ENCODE measurements at regions not wholly inside any gene's neighbourhood (a gene's known extent, or its start where the extent isn't known, plus 50 kb on each side); places are given as distances from the start of the nearest gene placed in this dataset.
A peak's percentile ranks its signal among the peaks of the same experiment; 100 is the strongest.

DNA sequence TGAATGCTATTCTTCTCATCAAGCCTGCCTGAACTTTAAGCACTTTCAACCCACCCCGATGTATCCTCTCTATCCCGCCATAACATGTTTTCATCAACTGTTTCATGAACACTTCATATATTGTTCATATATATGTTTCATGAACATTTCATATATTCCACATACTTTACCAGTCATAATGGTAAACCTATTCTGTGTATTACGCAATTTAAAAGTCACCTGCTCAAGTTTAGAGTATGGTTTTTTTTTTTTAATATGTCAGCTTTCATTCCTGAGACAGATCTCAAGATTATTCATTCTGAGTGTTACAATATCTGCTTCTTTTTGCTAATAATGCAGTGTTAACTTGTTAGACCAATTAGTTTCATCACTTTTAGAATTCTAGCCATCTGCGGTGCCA, 140.7 kb downstream of the SIPA1L2 start:
- H3K36me3 ChIP-seq (replicated peaks; ENCODE audit: insufficient read depth, low read length) = no peaks in the 10 kb centered on the region
- no peaks in the 10 kb centered on the region for H3K79me2 ChIP-seq (ENCODE audit: low read length)
- no peak for TF ChIP-seq EZH2 (optimal IDR thresholded peaks at IDR 0.05; ENCODE audit: low read depth, low read length)

DNA sequence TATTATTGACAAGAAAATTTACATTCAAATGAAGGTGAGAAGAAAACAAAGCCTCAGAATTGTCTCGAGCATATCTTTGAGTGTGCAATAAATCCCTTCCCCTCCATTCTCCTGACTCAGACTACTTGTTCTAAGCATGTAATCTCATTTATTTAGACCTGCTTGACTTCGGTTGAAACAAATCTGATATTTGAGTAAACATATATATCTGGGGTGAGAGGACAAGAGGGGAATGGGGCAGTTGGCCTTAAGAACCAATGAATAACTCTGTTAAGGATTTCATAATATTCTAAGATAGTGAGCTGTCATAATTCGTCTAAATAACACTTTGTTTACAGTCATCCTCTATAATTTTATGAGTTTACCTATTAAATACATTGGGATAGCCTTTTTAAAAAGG, 142.7 kb downstream of the SIPA1L2 start:
- Histone ChIP-seq H3K27ac (ENCODE audit: low read length) (no peak overlapping the region), H2AFZ (ENCODE audit: low read length) (no peak overlapping the region), H3K9ac (ENCODE audit: low read length) (no peak overlapping the region), H3K9me3 (replicated peaks; ENCODE audit: insufficient read depth, low read length) (no peaks in the 10 kb centered on the region), H3K36me3 (replicated peaks; ENCODE audit: insufficient read depth, low read length) (no peaks in the 10 kb centered on the region), H3K4me2 (ENCODE audit: low read depth, low read length) (no peak overlapping the region), H3K79me2 (ENCODE audit: low read length) (no peaks in the 10 kb centered on the region), H3K27me3 (replicated peaks; ENCODE audit: insufficient read depth, low read length) (no peaks in the 10 kb centered on the region), H3K4me1 (ENCODE audit: low read length) (no peaks in the 10 kb centered on the region), H3F3A (ENCODE audit: insufficient read depth, low read length) (no peaks in the 10 kb centered on the region), H3K9me2 (replicated peaks; ENCODE audit: insufficient read depth, low read length) (no peaks in the 10 kb centered on the region), H3K4me3 (ENCODE audit: low read length) (no peak overlapping the region), H4K20me1 (ENCODE audit: insufficient read depth, low read length) (no peaks in the 10 kb centered on the region)
- no peak for DNase-seq
- TF ChIP-seq, protein P1, sequence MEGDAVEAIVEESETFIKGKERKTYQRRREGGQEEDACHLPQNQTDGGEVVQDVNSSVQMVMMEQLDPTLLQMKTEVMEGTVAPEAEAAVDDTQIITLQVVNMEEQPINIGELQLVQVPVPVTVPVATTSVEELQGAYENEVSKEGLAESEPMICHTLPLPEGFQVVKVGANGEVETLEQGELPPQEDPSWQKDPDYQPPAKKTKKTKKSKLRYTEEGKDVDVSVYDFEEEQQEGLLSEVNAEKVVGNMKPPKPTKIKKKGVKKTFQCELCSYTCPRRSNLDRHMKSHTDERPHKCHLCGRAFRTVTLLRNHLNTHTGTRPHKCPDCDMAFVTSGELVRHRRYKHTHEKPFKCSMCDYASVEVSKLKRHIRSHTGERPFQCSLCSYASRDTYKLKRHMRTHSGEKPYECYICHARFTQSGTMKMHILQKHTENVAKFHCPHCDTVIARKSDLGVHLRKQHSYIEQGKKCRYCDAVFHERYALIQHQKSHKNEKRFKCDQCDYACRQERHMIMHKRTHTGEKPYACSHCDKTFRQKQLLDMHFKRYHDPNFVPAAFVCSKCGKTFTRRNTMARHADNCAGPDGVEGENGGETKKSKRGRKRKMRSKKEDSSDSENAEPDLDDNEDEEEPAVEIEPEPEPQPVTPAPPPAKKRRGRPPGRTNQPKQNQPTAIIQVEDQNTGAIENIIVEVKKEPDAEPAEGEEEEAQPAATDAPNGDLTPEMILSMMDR (IDR thresholded peaks at IDR 0.05; ENCODE audit: low read length) = no peak
- TF ChIP-seq EZH2 (optimal IDR thresholded peaks at IDR 0.05; ENCODE audit: low read depth, low read length) = no peak
- no peak for TF ChIP-seq EZH2phosphoT487 (IDR thresholded peaks at IDR 0.05; ENCODE audit: low read length)

More for the DNA sequence above, 140.7 kb downstream of the SIPA1L2 start:
- H3K9me3 ChIP-seq (replicated peaks; ENCODE audit: insufficient read depth, low read length) = no peaks in the 10 kb centered on the region
- no peak overlapping the region for H3K4me3 ChIP-seq (ENCODE audit: low read length)
- no peak overlapping the region for H3K4me2 ChIP-seq (ENCODE audit: low read depth, low read length)
- H3K9me2 ChIP-seq (replicated peaks; ENCODE audit: insufficient read depth, low read length) = no peaks in the 10 kb centered on the region
- H3K9ac ChIP-seq (ENCODE audit: low read length) = no peak overlapping the region
- H3K27ac ChIP-seq (ENCODE audit: low read length) = no peak overlapping the region
- H3F3A ChIP-seq (ENCODE audit: insufficient read depth, low read length) = no peaks in the 10 kb centered on the region
- no peaks in the 10 kb centered on the region for H3K27me3 ChIP-seq (replicated peaks; ENCODE audit: insufficient read depth, low read length)
- no peak for DNase-seq
- no peaks in the 10 kb centered on the region for H4K20me1 ChIP-seq (ENCODE audit: insufficient read depth, low read length)
- H3K4me1 ChIP-seq (ENCODE audit: low read length) = no peaks in the 10 kb centered on the region
- no peak overlapping the region for H2AFZ ChIP-seq (ENCODE audit: low read length)

DNA sequence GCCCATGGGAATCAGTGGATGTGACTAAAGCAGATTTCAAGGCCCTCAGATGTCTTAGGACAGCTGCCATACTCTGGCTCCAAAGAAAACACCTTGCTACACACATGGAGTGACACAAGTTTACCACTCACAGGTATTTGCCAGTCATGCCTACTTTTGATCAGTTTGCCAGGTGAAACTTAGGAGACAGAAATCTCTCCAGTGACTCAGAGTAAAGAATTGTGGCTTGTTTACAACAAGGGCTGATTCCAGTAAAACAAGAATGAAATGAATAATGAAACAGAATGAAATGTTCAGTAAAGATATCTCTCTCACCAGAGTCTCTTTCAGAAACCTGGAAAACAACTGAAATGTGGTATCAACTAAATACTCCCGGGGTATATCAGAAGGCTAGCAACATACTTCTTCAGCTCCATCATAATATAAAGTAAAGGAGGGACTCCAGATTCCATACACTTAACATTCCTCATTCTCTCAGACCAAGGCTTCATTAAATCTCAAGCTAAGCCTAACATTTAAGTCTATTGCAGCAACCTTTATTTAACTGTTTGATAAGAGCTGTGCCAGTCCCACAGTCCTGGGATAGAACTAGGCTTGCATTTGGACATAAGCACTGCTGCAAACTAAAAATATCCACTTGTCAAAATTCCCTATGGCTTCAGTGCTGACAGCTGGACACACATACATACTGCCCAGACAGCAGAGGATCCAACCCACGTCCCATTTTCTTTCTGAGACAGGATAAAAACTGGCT, 143.3 kb downstream of the SIPA1L2 start:
- Histone ChIP-seq H3K27me3 (replicated peaks; ENCODE audit: insufficient read depth, low read length) (no peaks in the 10 kb centered on the region), H3F3A (ENCODE audit: insufficient read depth, low read length) (no peaks in the 10 kb centered on the region)

More for the DNA sequence above, 143.3 kb downstream of the SIPA1L2 start:
- Histone ChIP-seq H2AFZ (ENCODE audit: low read length) (no peak overlapping the region), H3K4me1 (ENCODE audit: low read length) (no peaks in the 10 kb centered on the region), H4K20me1 (ENCODE audit: insufficient read depth, low read length) (no peaks in the 10 kb centered on the region), H3K36me3 (replicated peaks; ENCODE audit: insufficient read depth, low read length) (no peaks in the 10 kb centered on the region), H3K79me2 (ENCODE audit: low read length) (no peaks in the 10 kb centered on the region), H3K4me3 (ENCODE audit: low read length) (no peak overlapping the region), H3K4me2 (ENCODE audit: low read depth, low read length) (no peak overlapping the region), H3K9me3 (replicated peaks; ENCODE audit: insufficient read depth, low read length) (no peaks in the 10 kb centered on the region), H3K9ac (ENCODE audit: low read length) (no peak overlapping the region), H3K27ac (ENCODE audit: low read length) (no peak overlapping the region), H3K9me2 (replicated peaks; ENCODE audit: insufficient read depth, low read length) (no peaks in the 10 kb centered on the region)
- no peak for TF ChIP-seq EZH2 (optimal IDR thresholded peaks at IDR 0.05; ENCODE audit: low read depth, low read length)
- no peak for TF ChIP-seq EZH2phosphoT487 (IDR thresholded peaks at IDR 0.05; ENCODE audit: low read length)
- TF ChIP-seq, protein P1 (IDR thresholded peaks at IDR 0.05; ENCODE audit: low read length) = no peak
- DNase-seq = peak; percentile 4
